Glutamatergic neuron (in vitro differentiated cells): ENCODE measurements at regions not wholly inside any gene's neighbourhood (a gene's known extent, or its start where the extent isn't known, plus 50 kb on each side); places are given as distances from the start of the nearest gene placed in this dataset.

ENCODE experiments used
- DNase-seq: peaks from one replicate; pipeline ENCODE4 v3.0.0; 2022
- H3K27ac Mint-ChIP-seq: one replicate; pipeline ENCODE4 v1.8.0; 2020; ENCODE audit warnings: mild to moderate bottlenecking, mixed read lengths, inconsistent platforms; ENCODE audit not compliant: unreplicated experiment
- H3K27me3 Mint-ChIP-seq: one replicate; pipeline ENCODE4 v1.8.0; 2020; ENCODE audit warnings: mild to moderate bottlenecking, moderate library complexity, mixed read lengths, inconsistent platforms; ENCODE audit not compliant: unreplicated experiment
- H3K36me3 Mint-ChIP-seq: one replicate; pipeline ENCODE4 v1.8.0; 2020; ENCODE audit warnings: mild to moderate bottlenecking, mixed read lengths, inconsistent platforms; ENCODE audit not compliant: unreplicated experiment
- H3K4me1 Mint-ChIP-seq: one replicate; pipeline ENCODE4 v1.8.0; 2020; ENCODE audit warnings: mild to moderate bottlenecking, low read depth, mixed read lengths, inconsistent platforms; ENCODE audit not compliant: unreplicated experiment
- H3K4me3 Mint-ChIP-seq: one replicate; pipeline ENCODE4 v1.8.0; 2020; ENCODE audit warnings: mild to moderate bottlenecking, mixed read lengths, inconsistent platforms; ENCODE audit not compliant: unreplicated experiment
- H3K9me3 Mint-ChIP-seq: one replicate; pipeline ENCODE4 v1.8.0; 2020; ENCODE audit warnings: mild to moderate bottlenecking, moderate library complexity, mixed read lengths, inconsistent platforms; ENCODE audit not compliant: unreplicated experiment
- TF ChIP-seq, protein P1 (sequence below): fragments of 200-600 bp; sonication (generic); IDR thresholded peaks from one replicate; pipeline ENCODE4 v1.5.0; 2021; ENCODE audit not compliant: partially characterized antibody, unreplicated experiment

- no peak for DNase-seq
Measured at GRCh38 chr13:84446972-84447639, 564.8 kb upstream of the SLITRK1 start.

GRCh38 chr13:84445776-84446175 lies 563.5 kb upstream of the SLITRK1 start:
- TF ChIP-seq, protein P1, sequence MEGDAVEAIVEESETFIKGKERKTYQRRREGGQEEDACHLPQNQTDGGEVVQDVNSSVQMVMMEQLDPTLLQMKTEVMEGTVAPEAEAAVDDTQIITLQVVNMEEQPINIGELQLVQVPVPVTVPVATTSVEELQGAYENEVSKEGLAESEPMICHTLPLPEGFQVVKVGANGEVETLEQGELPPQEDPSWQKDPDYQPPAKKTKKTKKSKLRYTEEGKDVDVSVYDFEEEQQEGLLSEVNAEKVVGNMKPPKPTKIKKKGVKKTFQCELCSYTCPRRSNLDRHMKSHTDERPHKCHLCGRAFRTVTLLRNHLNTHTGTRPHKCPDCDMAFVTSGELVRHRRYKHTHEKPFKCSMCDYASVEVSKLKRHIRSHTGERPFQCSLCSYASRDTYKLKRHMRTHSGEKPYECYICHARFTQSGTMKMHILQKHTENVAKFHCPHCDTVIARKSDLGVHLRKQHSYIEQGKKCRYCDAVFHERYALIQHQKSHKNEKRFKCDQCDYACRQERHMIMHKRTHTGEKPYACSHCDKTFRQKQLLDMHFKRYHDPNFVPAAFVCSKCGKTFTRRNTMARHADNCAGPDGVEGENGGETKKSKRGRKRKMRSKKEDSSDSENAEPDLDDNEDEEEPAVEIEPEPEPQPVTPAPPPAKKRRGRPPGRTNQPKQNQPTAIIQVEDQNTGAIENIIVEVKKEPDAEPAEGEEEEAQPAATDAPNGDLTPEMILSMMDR: no peak
- Mint-ChIP-seq H3K9me3 (no peaks in the 10 kb centered on the region), H3K27ac (no peak overlapping the region), H3K27me3 (no peaks in the 10 kb centered on the region), H3K4me3 (no peak overlapping the region), H3K4me1 (no peaks in the 10 kb centered on the region), H3K36me3 (no peaks in the 10 kb centered on the region)
- no peak for DNase-seq

More at GRCh38 chr13:84446972-84447639, 564.8 kb upstream of the SLITRK1 start:
- Mint-ChIP-seq H3K27me3 (no peaks in the 10 kb centered on the region), H3K4me1 (no peaks in the 10 kb centered on the region), H3K4me3 (no peak overlapping the region), H3K36me3 (no peaks in the 10 kb centered on the region), H3K9me3 (no peaks in the 10 kb centered on the region), H3K27ac (no peak overlapping the region)
- TF ChIP-seq, protein P1: no peak

DNA sequence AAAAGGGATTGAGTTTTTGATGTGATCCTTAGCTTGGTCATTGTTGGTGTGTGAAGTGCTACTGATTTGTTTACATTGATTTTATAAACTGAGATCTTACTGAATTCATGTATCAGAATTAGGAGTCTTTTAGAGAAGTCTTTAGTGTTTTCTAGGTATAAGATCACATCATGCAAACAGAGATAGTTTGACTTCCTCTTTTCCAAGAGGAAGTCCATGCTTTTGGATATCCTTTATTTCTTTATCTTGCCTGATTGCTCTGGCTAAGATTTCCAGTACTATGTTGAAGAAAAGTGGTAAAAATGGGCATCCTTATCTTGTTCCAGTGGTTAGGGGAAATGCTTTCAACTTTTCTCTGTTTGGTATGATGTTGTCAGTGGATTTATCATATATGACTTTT lies 561.2 kb upstream of the SLITRK1 start:
- H3K4me3 Mint-ChIP-seq: no peak overlapping the region
- no peak for DNase-seq
- no peaks in the 10 kb centered on the region for H3K4me1 Mint-ChIP-seq
- H3K36me3 Mint-ChIP-seq: no peaks in the 10 kb centered on the region
- H3K27me3 Mint-ChIP-seq: no peaks in the 10 kb centered on the region
- no peak overlapping the region for H3K27ac Mint-ChIP-seq
- H3K9me3 Mint-ChIP-seq: no peaks in the 10 kb centered on the region
- TF ChIP-seq, protein P1: no peak

DNA sequence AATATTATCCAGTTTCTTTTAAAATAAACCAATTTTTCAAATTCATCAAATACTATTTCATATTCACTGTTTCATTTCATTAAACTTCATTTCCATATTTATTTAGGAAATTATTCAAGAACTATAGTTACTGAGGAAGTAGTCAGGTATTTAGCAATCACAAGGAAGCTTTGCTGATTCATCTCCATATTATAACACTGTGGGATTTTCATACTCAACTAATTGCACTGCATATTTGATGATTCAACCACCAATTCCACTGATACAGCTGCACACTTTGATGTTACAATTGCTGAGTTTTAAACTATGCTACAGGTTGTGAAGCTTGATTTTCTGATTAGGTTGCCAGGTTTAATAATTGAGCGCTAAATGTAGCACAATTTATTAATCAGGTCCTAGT lies 556.8 kb upstream of the SLITRK1 start:
- Mint-ChIP-seq H3K27ac (no peak overlapping the region), H3K4me1 (no peaks in the 10 kb centered on the region), H3K9me3 (no peaks in the 10 kb centered on the region), H3K4me3 (no peak overlapping the region), H3K36me3 (no peaks in the 10 kb centered on the region), H3K27me3 (no peaks in the 10 kb centered on the region)
- no peak for DNase-seq
- TF ChIP-seq, protein P1: no peak

DNA sequence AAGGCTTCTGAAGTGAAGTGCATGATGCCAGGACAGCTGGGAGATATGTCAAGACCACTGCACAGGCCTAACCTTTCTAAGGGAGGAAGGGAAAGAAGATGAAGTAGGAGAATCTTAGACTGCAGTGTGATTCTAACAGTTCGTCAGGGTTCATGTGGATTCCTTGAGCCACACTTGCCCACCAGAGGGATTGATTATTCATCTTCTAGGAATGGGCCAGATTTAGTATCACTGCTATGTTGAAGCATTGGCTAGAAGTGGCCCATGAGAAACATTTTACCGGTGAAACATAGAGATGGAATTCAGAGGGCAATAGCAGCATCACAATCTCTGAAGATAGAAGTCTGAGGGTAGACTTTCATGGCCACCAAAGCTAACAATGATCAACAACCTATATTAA lies 550.8 kb upstream of the SLITRK1 start:
- TF ChIP-seq, protein P1: no peak
- H3K9me3 Mint-ChIP-seq: no peaks in the 10 kb centered on the region
- H3K27me3 Mint-ChIP-seq: no peaks in the 10 kb centered on the region
- H3K27ac Mint-ChIP-seq: no peak overlapping the region
- no peaks in the 10 kb centered on the region for H3K36me3 Mint-ChIP-seq
- DNase-seq: no peak
- no peak overlapping the region for H3K4me3 Mint-ChIP-seq
- H3K4me1 Mint-ChIP-seq: no peaks in the 10 kb centered on the region
